MV-4-11 (cell line): ENCODE measurements at regions not wholly inside any gene's neighbourhood (a gene's known extent, or its start where the extent isn't known, plus 50 kb on each side); places are given as distances from the start of the nearest gene placed in this dataset.

Source experiments
- DNase-seq: peaks from one replicate; lab custom pipeline; 2025; lab: John Stamatoyannopoulos, UW

GRCh38 chr2:234438305-234438977 lies 58.4 kb downstream of the ARL4C start:
- DNase-seq, result peak; percentile 10

- DNase-seq, result no peak
These were observed 59.1 kb downstream of the ARL4C start for GRCh38 chr2:234437642-234438304.

GRCh38 chr2:234436482-234436837 lies 60.4 kb downstream of the ARL4C start:
- DNase-seq, result no peak

GRCh38 chr2:234435836-234436481 lies 60.9 kb downstream of the ARL4C start:
- no peak for DNase-seq

- DNase-seq, result no peak
These were observed 63.7 kb downstream of the ARL4C start for GRCh38 chr2:234433201-234433600.

GRCh38 chr2:234430871-234431270 lies 66.0 kb downstream of the ARL4C start:
- no peak for DNase-seq

GRCh38 chr2:234429265-234429664 lies 67.6 kb downstream of the ARL4C start:
- DNase-seq, result no peak

- DNase-seq, result peak; percentile 56
These were observed 69.5 kb downstream of the ARL4C start for GRCh38 chr2:234427081-234428061.

GRCh38 chr2:234426616-234427015 lies 70.3 kb downstream of the ARL4C start:
- peak; percentile 83 for DNase-seq

- DNase-seq, result peak; percentile 92
These were observed 71.0 kb downstream of the ARL4C start for GRCh38 chr2:234425639-234426603.

GRCh38 chr2:234423884-234424283 lies 73.0 kb downstream of the ARL4C start:
- DNase-seq, result no peak

GRCh38 chr2:234422981-234423431 lies 73.9 kb downstream of the ARL4C start:
- DNase-seq, result no peak

- peak; percentile 37 for DNase-seq
These were observed 74.6 kb downstream of the ARL4C start for GRCh38 chr2:234422273-234422732.

- DNase-seq, result no peak
These were observed 76.5 kb downstream of the ARL4C start for GRCh38 chr2:234420408-234420807.

GRCh38 chr2:234419726-234420125 lies 77.2 kb downstream of the ARL4C start:
- DNase-seq, result no peak

- peak; percentile 19 for DNase-seq
These were observed 81.2 kb downstream of the ARL4C start for GRCh38 chr2:234415706-234416105.

GRCh38 chr2:234414596-234414995 lies 82.3 kb downstream of the ARL4C start:
- peak; percentile 69 for DNase-seq

- DNase-seq, result no peak
These were observed 84.2 kb downstream of the ARL4C start for GRCh38 chr2:234412726-234413125.

- DNase-seq, result no peak
These were observed 85.1 kb downstream of the ARL4C start for GRCh38 chr2:234411793-234412192.

GRCh38 chr2:234410526-234410925 lies 86.4 kb downstream of the ARL4C start:
- no peak for DNase-seq

GRCh38 chr2:234409590-234409989 lies 87.3 kb downstream of the ARL4C start:
- DNase-seq, result no peak
